HG02981 (cell line): ENCODE measurements at regions not wholly inside any gene's neighbourhood (a gene's known extent, or its start where the extent isn't known, plus 50 kb on each side); places are given as distances from the start of the nearest gene placed in this dataset.

ENCODE experiments used
- ATAC-seq: cut with Tn5 transposase; IDR thresholded peaks from one replicate; pipeline ENCODE4 v1.9.1; 2021; ENCODE audit warnings: mild to moderate bottlenecking, moderate library complexity; ENCODE audit not compliant: unreplicated experiment

DNA sequence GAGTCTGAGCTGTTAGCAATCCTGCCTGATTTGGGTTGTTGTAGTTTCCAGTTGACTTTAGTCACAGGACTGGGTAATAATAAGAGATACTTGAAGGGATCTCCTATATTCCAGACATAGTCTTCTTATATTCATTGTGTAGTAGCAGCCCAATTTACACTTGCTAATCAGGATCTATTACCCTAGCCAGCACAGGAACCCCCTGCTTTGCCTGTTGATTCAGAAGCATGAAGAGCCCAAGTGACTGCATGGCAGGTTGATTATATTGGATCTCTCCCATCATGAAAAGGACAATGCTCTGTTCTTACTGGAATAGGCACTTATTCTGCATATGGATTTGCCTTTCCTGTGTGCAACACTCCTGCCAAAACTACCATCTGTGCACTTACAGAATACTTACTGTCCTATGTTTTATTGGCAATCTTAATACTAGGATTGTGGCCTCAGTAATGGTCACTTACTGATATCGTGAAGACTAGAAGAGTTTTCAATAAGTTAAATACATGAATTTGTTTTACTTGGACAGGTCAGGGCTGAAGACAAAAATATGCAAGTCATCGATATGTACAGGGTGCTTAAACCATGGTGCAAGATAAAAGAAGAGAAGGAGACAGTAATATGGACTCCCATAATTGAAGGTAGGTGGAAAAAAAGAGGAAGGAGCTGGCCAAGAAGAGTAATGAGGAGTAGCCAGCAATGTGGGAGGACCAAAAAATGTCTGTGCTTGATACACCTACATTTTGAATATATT is 304.1 kb downstream of the MCTP2 start:
- ATAC-seq: no peak

DNA sequence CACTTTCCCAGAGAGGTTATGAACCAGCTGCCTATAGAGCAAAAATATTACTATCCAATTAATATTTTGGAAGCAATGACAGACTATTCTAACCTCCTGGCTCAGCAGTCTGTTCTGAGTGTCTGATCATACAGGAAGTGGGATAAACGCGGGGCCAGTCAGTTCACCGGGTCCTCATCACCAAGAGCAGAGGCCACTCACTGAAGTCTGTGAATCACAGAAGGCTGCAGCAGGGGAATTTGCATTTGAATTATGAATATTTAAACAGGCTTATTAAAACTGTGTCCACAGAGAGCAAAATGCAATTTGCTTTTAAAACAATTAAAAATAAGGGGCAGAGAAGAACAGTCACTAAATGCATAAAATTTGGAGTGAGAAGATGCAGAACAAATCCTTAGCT is 305.2 kb downstream of the MCTP2 start:
- ATAC-seq: no peak

DNA sequence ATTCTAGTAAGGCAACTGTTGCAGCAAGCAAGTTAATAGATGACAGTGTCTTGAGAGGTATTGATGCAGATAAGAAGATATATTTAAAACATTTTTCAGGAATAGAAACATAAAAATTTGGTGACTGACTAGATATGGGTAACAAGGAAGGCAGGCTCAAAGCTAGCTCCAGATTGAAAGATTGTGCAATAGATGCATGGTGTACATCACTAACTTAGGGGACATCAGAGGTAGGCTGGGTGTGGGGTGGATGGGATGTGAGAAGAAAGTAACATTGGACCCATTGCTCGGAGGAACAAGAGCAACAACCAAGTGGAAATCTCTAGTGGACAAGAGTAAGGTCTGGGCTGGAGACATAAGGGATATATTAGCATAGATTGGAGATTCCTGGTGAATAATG is 306.9 kb downstream of the MCTP2 start:
- no peak for ATAC-seq

DNA sequence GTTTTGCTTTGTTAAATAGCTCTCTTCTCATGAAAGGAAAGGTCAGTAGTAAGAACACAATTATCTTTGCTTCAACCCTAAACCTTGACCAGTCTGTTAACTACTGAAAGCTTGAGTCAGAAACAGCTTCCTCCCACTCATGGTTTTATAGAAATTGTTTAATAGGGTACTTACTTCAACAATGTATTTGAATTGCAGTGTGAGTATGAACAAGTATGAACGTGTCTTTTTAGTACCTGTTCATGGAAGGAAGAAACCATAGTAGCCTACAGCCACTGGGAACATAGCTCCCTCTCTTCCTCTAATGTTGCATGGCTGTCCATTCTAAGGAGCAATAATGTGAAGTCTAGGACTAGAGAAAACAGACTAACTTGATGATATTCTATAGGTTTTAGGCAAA is 311.0 kb downstream of the MCTP2 start:
- ATAC-seq: no peak

DNA sequence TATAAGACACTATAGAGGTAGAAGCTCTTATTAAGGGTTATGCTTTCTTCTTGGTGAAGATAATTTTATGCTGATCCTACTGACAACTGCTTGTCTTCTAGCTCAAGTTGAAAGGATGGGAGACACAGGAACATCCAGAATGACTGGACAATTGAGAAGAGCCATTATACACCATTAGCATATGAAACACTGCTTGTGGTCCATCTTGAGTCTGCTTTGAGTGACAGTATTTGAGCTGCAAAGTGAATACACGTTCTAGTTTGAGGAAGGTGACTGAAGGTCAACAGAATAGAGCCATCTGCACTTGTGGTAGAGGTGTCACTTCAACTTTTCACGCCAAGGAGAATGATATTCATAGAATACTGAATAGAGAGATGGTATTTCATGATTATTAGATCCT is 315.4 kb downstream of the MCTP2 start:
- ATAC-seq: no peak

DNA sequence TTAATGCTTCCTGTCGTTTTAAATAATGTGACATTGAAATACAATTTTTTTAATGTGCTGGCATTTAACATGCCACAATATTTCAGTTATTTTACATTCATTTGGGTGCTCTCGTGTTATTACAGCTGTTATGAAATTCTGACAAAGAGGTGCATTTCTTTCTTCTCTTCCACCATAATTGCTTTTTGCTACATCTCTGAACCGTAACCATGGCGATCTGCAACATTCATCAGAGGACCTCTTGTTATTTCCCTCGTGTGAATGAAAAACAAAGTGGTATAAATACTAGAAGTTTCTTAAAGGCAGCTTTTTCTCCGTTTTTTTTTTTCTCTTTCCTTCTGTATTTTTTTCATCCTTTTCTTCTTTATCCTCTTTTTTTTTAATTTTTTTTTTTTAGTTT is 316.4 kb downstream of the MCTP2 start:
- ATAC-seq: no peak

DNA sequence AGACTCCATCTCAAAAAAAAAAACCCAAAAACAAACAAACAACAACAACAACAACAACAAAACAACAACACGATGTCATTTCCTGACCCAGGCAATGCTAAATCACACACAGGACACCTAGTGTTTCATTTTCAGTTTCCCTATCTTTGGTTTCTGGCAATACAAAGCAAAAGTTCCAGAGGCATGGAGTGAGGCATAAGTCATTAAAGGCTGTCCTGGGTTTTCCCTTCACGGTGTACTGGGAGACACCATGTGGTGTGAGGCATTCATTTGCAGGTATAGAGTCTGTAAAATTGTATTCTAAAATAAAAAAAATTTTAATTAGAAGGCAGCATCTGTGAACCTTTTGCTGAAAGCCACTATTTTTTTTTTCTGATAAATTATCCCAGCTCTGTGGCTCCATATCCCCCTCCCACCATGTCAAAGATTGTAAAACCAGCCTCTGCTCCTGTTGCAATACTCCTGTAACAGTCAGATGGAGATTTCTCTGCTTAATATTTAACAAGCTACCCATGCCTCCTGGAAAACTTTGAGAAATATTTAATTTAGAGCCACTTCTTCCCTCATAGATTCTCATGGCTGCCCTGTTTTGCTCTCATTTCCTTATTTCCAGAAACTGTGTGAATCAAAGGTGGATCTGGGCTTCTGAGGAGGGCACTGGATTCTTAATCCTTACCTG is 324.6 kb downstream of the MCTP2 start:
- ATAC-seq: no peak

DNA sequence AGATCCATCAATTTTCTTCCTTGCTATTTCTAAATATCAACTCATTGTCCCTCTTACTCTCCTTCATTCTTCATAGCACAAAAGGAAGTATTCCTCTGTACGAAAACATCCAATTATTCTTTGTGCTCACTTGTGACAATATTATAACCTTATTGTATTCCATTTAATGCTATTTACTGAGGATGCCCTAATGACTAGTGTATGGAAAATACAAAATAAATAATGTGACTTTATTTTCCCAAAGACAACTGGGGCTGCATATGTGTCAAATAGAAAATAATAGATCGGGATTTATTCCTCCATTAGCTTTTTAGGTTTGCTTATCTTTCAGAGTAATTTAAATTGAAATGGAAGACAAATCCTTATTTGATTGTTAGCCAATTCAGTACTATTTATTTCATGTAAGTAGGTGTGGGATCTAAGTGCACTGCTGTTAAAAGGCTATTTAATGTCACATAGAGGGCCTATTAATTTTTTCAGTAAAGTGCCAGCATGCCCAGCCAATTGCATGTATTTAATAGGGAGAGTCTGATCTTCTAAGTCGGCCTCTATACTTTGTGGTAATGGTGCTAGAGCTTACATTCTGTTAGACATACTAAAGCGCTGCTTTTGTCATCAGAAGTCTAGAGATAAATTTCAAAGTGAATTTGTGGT is 329.8 kb downstream of the MCTP2 start:
- ATAC-seq: no peak

DNA sequence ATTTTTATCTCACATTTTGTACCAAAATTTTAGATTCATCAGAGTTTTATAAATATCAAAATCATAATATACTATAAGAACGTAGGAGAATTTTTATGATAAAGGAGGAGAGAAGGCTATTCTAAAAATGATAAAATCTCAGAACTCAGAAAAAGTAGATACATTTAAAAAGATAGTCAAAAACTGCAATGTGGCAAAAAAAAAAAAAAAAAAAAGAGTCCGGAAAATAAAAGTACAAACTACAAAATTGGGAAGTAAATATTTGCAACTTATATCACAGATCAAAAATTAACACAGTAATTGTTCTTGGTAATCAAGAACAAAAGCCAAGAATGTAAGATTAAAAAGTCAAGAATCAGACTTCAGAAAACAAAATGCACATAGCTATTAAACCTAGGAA is 332.1 kb downstream of the MCTP2 start:
- ATAC-seq: no peak

DNA sequence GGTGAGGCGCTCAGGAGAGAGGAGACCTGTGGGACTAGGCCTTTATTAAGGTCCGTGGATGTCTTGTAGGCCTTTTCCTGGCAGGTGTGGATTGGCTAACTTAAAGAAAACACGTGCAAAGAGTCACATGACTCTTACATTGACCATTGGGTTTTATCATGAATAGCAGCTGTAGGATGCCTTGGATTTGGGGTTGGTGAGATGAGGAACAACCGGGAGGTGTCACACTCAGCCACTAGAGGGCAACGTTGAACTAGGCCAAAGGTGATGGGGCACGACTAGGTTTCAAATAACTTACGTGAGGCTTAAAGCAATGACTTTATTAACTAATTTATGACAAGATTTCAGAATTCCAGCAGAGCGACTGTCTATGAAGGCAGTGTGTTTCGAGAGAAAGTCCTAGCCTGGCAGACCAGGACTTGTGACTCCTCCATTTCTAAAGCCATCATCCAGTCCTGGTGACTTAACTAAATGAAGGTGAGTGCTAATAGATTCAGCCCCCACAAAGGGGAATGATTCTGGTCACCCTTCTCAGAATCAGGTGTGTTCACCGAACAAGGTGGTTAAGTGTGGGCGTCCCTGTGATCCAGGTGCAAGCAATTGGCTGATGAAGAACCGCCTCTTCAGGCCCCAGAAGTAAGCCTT is 345.6 kb downstream of the MCTP2 start:
- ATAC-seq: peak; percentile 72

DNA sequence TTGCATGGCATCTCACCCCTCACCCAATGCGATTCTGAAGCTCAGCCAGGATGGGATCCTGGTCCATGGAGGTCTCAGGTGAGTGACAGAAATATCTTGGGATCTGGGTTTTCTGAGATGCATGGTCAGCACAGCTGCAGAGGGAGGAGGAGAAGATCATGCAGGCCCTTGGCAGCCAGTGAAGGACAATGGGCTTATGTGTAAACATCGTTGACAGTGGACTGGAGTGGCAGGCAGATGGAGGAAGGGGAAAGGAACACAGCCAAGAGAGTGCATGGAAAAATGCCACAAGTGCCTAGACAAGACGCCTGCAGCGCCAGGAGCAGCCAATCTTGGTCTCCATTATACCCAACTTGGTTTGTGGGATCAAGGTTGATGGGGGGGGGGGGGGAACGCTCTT is 347.9 kb downstream of the MCTP2 start:
- no peak for ATAC-seq

DNA sequence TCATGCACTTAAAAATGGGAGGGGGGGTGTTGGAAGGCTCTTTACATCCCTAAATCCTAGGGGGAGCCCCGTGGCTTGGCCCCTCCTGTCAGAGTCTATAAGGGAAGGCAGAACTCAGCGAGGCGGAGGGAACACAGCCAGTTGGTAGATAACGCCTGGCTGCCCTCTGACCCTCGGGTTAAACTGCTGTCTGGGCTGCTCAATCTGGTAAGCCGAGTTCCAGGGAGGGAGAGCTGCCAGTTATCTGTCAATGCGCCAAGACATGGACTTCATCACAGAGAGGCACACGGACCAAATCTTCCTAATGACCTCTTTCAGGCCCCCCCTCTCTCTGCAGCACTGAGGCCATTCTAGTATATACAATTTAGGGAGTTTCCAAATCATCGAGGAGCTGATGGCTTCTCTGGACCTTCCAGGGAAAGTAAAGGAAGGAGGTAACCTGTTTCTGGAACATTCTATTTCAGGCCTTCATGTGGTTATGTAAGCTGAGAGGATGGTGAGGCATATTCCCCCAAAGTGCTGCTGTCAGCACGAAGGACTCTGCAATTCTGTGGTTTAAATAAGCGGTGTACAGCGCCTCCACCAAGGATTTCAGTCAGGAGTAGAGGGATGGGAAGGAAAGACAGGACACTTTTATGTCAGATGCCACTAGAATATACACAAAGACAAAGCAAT is 349.0 kb downstream of the MCTP2 start:
- ATAC-seq: no peak

DNA sequence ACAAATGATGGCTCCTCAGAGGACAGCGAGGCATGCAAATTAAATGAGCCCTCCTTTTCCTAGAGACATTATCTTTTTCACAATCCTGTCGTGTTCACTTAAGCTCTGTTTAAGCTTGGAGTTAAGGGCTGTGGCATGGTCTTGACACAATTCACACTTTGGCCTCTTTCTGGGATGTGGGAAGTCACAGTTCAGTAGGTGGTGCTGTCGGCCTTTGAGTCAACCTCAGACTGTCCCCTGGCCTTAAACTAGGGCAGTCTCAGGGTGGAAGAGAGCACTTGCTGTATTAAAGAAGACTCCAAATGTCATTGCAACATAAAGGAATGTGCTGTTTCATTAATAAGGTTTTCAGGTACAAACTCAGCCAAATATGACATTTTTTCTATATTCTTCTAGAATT is 351.0 kb downstream of the MCTP2 start:
- ATAC-seq: peak; percentile 50

DNA sequence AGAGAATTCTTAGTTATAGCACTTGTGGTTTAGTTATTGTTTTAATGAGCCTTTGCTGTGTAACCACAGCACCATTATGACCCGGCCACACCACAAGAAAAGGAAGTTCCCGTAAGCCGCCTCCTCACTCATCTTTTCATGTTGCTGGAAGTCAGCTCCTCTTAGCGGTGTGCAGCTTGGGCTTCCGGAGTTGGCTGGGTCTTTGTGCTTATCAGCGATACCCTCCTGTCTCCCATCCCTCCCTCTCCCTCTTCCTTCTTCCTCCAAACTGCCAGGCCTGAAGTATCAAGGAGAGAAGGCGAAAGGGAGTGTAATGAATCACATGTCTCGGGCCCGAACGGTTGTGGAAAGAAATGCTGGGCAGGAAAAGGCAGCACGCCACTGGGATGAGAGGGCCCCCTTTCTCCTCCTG is 353.5 kb downstream of the MCTP2 start:
- ATAC-seq: peak; percentile 67

DNA sequence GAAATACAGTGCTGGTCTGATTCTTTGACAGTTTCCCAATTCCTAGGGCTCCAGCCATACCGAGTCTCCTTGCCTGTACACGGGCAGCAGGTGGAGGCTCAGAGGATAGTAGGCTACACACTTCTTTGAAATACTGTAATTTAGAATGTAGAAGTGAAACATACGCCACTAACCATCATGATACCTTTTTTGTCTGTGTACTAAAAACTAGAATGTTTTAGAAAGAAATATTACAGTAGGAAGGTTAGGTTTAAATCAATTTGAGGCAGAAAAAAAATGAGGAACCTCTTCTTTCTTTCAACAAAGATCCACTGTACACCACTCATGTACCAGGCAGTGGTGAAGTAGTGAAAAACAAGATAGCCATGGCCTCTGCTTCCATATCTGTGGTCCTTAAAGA is 354.7 kb downstream of the MCTP2 start:
- peak; percentile 49 for ATAC-seq

DNA sequence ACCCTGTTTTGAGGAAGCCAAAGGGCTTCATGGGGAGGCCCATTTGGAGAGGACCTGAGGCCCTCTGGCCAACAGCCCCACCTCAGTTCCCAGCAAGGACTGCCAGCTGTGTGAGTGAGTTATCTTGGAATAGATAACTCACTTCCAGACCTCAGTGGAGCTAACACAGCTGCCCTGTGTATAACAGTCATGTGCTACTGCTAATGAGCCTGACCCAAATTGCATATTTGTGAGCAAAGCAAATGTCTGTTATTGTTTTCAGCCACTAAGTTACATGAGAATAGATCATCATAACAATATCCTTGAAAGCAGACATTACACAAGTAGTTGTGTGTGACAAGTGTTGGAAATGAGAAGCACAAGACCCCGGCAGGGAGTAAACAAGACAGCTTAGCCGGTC is 355.8 kb downstream of the MCTP2 start:
- ATAC-seq: no peak

DNA sequence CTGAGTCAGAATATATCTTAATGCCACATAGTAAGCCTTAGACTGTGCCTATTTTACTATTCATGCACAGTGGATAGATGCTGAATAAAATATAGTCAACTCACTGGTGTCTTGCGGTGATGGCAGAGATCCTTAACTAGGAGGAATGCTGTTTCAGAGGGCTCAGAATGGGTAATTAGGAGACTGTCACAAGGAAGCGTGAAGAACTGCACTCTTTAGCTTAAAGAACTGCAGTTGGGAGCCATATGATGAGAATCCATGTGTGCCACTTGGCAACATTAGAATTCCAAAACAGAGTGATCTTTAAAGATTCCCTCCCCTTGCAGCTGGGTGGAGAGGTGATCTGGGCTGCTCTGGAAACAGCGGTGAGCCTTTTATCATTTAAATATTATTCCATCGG is 357.6 kb downstream of the MCTP2 start:
- no peak for ATAC-seq

DNA sequence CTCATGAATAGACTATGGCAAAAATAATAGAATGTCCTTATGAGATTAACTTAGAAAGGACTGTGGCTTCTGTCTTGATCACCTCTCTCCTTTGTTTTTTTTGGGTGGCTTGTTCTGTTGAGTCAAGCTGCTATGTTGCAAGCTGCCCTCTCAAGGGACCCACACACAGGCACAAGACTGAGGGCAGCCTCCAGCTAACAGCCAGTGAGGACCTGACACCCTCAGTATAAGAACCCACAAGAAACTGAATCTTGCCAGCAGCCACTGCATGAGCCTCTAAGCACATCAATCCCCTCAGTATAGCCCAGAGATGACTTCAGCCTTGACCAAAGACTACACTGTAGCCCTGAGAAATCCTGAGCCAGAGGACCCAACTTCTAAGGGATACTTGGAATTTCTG is 361.1 kb downstream of the MCTP2 start:
- ATAC-seq: no peak

DNA sequence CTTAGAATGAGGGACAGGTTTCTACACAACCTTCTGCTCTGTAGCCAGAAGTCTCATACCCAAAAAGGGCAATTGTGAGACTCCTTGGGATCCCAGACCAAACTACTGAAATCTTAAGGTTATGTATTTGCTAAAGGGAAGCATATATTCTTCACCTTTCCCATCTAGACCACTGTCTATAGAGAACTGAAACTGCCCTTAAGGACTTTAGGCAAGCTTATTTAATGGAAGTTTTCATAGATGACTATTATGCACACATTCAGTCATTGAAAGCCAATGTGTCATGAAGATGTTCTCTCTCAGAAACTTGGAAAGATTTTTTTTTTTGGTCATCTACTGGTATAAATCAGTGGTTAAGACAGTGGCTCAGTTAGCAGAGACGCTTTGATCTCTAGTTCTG is 365.3 kb downstream of the MCTP2 start:
- ATAC-seq: no peak

DNA sequence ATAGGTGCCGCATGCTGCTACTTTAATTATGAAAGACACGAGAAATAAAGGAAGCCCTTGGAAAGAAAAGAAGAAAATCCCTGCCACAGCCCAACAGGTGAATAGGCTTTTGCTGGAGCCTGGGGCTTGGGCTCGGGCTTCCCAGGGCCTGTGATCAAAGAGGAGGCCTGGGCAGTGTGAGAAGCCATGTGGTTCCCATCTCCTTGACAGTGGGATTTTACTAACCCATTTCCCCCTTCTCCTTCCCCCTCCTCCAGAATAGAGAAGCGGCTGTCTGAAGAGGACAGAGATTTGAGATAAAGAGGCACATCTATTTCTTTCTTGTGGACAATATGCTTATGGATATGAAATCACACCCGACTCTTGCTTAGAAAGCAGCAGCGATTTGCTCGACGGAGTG is 369.1 kb downstream of the MCTP2 start:
- ATAC-seq: no peak

DNA sequence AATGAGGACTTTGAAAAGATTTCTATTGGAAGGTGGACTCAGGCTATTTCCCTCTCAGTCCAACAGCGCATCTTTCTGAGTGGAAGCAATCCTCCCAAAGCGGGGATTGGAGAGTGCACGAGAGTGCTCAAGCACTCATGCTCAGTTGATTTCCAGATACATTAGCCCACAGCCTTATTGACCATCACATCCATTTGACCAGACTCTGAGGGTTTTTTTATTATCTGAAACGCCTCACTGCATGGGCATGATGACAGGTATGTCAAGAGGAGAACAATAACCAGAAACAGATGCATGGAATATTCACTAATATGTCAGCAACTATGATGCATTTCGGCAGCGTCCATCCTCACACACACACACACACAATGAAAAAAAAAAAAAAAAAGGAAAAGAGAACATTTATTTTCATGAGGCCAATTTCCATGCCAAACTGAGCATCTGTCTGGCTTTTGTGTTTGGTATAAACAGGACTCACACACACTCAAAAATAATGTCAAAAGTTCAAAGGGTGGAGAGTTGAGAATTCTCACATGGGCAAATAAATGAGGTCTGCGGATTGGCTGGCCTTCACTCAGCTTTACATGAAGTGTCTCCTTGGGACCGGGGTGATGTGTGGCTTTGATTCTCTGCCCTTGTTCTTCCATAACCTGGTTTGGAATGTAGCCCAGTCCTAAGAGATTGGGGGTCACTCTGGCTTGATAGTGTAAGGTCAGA is 371.6 kb downstream of the MCTP2 start:
- ATAC-seq: no peak
